GM19193 (cell line): ENCODE measurements at regions not wholly inside any gene's neighbourhood (a gene's known extent, or its start where the extent isn't known, plus 50 kb on each side); places are given as distances from the start of the nearest gene placed in this dataset.

Experiments used
- POLR2A ChIP-seq: IDR thresholded peaks from 4 replicates; pipeline ENCODE4 v1.6.1; 2011; ENCODE audit not compliant: insufficient read depth, insufficient read length; ENCODE audit errors: extremely low read depth

DNA sequence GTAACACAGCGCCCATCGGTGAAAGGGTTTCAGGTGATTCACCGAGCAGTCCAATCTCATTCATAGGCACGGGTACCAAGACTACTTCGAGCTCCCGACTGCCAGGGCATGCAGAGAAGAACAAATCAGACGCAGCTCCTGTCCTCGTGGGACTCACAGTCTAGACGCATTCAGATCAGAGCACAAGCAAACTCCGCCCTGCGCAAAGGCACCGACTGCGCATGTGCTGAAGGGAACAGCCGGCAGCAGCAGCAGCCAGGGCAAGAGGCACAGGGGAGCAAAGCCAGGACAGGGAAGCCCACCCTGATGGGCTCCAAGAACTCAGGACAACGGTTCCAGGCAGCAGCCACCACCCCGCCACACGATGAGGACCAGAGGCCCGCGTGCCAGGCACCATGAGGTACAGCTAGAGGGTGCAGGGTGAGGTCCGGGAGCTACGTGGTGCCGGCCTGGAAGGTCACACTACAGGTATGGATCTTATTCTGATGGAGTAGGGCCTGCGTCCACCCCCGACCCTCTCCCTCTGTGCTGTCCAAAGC is 315.7 kb downstream of the FOXL1 start:
- TF ChIP-seq POLR2A, result no peak

DNA sequence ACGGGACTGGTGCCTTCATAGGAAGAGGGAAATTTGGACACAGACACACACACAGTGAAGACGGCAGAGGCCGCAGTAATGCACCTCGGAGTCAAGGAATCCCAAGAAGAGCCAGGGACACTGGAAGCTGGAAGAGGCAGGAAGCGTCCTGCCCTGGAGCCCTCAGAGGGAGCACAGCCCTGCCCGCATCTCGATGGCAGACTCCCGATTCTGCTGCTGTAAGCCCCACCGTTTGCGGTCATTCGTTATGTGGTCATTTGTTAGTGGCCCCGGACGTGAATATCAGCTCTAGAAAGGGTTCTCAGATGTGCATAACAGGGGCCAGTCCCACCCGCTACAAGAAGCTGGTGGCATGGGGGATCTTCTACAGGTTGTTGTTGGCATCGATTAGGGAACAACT is 316.6 kb downstream of the FOXL1 start:
- no peak for TF ChIP-seq POLR2A

DNA sequence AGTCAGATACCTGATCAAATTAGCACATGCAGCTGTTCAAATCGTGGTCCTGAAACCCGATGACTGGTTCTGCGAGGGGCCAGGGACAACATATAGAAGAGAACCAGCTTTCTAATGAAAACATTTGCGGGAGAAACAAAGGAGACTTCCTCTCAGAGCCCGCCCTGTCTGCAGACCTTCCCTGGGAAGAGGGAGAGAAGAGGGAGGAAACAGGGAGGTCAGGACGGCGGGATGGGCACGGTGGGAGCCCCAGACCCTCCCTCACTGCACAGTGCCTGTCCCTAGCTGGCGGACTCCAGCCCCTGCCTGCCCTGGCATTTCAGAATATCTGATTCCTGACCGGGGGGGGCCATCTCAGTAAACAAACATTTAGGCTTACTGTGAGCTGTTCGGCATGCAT is 317.3 kb downstream of the FOXL1 start:
- no peak for TF ChIP-seq POLR2A

DNA sequence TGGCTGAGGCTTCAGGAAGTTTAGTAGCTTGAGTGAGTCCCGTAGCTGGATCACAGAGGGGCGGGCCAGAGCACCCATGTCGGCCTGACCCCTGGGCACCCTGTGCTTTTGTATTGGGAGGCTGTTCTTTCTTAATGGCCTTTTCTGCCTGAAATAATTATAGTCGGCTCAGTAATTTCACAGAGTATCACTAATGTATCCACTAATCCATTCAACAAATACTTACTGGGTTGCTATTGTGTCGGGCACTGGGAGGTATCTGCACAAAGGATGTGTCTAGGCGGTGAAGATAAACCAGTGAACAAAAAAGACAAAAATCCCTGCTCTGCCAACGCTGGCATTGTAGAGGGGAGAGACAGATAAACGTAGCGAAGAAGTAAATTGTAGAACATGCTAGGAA is 318.6 kb downstream of the FOXL1 start:
- no peak for TF ChIP-seq POLR2A

DNA sequence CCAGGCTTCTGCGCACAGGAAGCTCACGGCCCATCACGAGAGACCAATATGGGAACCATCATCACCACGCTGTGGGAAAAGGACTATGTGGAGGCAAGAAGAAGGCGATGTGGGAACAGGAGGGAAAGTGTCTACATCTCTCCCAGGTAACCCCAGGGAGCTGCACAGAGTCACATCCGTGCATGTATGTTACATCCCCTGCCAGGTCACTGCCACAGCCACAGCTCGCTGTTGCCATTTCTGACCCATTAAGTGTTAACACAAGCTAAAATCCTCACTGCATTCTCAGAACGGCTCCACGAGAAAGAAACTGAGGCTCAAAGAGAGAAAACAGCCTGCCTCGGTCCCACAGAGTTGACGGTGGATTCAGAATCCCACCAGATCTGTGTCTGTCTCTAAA is 319.1 kb downstream of the FOXL1 start:
- no peak for TF ChIP-seq POLR2A

DNA sequence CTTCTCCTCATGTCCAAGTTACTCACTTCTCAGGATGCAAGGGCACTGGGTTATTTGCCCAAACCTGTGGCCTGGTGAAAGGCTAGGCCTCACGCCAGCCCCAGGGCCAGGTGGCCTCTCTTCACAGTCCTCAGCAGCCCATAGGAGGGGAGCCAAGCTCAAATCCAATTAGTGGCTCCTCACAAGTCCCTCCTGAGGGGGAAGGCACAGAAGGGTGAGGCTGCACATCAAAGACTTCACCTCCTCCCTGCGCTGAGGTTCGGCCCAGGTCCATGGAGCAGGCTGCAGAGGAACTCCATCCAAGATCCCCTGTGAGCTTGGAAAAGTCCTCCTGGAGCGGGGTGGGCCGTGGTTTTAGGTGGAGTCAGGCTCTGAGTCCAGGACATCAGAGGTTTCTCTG is 320.0 kb downstream of the FOXL1 start:
- TF ChIP-seq POLR2A, result no peak

DNA sequence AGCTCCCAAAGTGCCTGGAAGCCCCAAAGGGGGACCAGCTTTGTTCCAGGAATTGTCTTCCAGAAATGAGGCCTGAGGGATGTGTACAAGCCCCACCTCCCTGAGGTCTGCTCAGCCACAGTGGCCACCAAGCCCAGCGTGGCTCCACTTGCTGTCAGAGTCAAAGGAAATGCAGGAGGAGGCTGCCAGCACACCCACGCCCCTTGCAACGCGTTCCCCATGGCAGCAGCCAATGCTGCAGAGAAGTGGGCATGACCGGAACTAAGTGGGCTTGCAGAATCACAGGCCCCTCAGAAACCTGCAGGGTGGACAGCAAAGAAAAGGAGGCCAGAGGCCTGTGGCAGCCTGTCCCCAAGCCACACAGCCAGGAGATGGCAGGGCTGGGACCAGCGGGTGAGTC is 320.8 kb downstream of the FOXL1 start:
- no peak for TF ChIP-seq POLR2A

DNA sequence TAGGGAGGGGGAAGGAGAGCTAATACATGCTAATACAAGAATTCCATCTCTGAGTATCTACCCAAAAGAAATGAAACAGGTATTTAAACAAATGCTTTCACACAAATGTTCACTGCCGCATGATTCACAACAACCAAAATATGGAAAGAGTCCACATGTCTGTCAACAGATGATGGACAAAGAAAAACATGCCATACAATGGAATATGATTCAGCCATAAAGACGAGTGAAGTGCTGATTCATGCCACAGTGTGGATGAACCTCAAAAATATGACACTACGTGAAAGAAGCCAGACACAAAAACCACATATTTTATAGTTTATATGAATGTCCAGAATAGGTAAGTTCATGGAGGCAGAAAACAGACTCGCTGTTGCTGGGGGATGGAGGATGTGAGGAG is 321.4 kb downstream of the FOXL1 start:
- TF ChIP-seq POLR2A, result no peak

DNA sequence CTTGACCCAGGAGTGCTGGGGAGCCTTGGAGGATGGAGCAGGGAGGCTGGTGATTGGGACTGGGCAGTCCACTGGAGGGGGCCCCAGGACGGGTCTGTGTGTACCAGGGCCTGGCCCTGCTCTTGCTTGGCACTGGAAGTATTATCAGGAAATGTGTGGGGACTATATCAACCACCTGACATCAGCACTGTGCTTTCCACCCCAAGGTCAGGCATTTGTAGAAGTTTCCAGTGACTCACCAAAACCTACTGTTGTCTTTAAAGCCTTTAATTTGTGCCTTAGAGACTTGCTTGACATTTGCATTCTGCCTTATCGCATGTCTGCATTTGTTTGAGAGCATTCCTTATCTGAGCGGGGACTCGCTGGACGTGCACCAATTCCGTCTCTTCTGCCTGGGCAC is 323.1 kb downstream of the FOXL1 start:
- no peak for TF ChIP-seq POLR2A

DNA sequence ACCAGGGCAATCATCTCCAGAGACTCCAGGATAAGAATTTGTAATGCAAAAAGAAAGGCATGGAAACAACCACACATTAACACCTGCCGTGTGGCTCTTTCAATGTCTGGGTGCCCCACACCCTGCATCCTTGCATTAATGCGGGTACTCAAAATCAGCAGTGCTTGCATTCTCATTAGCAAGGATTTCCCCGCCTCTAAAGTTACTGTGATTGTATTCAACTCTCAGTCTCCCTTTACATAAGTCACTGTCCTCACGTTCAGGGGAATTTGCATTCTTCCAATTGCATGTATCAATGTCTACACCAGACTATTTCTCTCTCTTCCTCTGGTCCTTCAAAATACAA is 324.3 kb downstream of the FOXL1 start:
- no peak for TF ChIP-seq POLR2A

DNA sequence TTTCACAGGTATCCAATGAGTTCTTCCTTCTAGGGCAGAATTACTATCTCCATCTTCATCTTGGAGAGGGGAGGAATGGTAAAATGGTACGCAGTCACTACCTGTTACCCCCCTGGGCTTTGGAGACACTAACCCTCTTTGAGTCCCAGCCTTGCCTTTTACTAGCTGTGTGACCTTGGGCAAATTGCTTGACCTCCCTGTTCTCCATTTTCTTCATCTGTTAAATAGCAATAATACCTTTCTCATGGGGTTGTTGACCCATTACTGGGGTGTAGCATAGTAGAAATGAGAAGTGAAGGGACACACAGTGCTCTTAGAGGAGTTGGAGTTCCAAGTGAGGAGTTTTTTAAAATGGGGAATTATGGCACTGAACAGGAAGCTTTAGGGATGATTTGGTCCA is 324.7 kb downstream of the FOXL1 start:
- no peak for TF ChIP-seq POLR2A

DNA sequence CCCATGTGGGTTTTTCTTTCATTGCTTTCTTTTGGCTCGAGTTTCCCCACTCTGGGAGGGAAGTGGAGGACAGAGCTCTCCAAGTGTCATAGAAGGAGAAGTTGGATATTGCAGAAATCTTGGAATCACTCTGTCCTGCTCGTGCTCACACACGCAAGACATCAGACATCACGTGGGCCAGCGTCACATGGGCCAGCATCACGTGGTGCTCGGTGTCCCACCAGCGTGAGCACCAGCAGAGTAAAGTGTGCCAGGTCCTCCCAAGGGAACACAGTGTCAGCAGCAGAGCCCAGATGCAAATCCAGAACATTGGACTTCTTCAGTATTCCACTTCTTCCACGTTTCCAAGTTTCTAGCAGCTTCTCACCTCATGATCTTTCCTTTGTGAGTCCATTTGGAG is 327.0 kb downstream of the FOXL1 start:
- no peak for TF ChIP-seq POLR2A

DNA sequence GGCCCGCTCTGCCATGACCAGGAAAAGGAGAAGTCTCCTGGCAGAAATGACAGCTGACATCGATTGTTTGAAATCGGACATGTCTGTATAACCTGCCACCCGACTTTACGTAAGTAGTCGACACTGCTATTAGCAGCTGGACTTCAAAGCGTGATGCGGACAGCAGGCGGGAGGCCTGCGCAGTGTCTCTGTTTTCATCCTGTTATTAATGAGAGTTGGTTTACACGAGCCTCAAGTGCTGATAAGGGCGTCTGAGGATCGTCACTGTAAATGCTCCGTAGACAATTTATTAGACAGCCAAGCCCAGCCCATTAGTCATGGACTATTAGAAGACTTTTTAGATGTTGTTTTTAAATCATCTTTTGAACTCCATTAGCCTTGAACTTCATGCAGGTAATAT is 328.3 kb downstream of the FOXL1 start:
- no peak for TF ChIP-seq POLR2A

DNA sequence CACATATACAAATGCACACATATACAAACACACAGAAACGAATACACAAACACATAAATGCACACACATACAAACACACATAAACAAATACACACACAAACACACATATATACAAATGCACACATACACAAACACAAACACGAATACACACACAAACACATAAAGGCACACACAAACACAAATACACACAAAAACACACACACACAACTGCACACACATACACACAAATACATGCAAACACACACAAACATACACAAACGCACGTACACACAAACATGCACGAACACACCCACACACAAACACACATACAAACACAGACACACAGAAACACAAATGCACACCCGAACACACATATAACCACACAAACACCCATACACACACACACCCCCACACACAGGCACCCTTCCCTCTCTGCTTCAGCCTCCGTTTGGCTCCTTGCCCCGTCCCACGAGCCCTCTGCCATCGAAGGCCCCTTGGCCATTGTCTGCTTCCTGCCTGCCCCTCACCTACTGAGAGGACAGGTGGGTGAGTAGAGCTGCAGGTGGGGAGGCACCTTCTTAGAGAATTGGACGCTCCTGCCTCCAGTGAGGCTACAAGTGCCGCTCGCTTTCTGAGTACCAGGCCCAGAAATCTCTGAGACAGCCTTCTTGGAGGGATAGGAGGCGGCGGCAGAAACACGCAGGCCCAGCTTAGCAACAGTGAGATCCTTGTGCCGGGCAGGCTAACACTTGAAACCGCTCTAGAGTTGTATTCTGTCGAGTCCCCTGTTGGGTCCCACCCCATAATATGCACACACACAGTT is 331.2 kb downstream of the FOXL1 start:
- TF ChIP-seq POLR2A, result no peak

DNA sequence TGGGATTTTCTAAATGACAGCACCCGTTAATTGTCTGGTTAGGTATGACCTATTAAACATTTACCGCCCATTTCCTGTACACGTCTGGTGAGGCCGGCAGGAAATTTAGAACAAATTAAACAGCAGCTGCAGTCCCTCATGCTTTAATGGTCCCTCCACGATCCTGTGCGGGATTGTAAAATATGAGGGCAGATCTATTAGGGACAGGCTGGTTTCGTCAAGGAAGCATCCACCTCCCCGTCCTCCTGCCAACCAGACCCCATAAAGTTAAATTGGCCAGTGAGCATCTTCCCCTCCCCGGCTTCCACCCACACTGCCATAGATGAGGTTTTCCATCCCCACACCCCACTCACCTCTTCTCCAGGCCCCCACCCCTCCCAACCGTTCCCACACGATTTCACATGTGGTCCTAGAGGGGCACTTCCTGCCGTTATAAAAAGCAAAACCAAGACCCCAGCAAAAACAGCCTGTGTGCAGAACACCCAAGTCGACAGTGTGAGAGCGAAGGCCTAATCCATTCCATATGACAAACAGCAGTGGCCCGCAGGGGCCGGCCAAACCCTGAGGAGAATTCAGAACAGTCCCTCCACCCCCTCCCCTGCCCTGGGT is 331.9 kb downstream of the FOXL1 start:
- TF ChIP-seq POLR2A, result no peak

DNA sequence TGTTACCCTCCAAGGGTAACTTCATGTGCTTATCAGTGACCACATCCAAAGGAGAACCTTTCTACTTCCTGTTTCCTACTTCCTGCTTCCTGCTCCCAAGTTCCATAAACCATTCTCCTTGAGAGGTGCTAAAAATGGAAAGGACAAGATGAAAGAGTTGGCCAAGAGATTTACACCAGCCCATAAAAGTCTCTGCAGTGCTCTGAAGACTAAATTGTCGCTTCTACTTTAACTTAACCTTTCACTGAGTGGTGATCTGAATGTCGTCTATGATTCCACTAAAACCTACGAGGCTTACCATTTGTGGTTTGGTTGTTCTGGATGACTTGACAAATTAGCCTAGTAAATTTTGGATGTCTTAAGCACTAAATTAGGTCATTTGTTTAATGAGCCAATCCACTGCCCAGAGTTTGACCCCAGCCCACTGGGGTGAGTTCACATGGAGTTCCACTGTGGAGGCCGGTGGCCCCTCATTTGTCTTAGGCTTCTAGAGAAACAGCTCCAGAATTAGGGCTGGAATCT is 333.1 kb downstream of the FOXL1 start:
- no peak for TF ChIP-seq POLR2A

DNA sequence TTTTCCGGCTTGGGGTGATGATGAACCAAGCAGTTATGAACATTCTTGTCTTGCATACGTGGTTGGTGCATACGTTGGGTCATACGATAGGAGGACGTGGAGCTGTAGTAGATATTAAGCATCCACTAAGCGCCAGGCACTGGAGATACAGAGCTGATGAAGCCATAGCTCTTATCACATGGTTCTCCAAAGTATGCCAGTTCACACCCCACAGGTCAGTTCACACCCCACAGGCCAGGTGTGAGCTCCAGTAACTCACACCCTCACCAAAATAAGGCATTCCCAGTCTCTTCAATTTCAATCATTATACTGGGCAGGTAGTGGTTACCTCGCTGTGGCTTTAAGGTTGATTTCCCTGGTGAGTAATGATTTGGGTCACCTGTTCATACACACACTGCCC is 335.5 kb downstream of the FOXL1 start:
- TF ChIP-seq POLR2A, result no peak
